ENCODE measurements at regions not wholly inside any gene's neighbourhood (a gene's known extent, or its start where the extent isn't known, plus 50 kb on each side); places are given as distances from the start of the nearest gene placed in this dataset.

DNA sequence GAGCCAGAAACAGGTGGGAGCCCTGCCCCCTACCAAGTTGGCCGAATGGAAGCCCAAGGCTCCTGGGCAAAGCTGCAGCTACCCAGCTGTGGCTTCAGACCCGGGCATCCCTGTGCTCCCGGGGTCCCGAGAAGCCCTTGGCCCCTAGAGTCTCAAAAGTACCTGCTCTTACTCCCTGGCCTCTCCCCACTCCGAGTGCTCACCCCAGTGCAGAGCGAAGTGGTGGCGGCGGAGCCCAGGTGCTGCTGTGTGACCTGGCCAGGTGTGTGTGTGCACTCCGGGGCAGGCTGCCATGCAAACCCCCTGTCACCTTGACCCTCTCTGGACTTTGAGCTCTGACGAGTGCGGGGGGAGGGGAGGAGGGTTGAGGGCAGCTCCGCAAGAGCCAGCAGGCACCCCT, 493.8 kb upstream of the MANEA start:
- H3K27me3 ChIP-seq (ENCODE audit: control insufficient read depth in 1 of 2, insufficient read depth in 1 of 2, low read length in 2 of 2) = no peaks in the 10 kb centered on the region
- no peak overlapping the region for H3K23ac ChIP-seq (ENCODE audit: low read length in 2 of 2)
- no peak overlapping the region for H3K27ac ChIP-seq (ENCODE audit: low read length, poor library complexity, severe bottlenecking)
- no peak overlapping the region for H3K4ac ChIP-seq (ENCODE audit: low read depth in 1 of 2, low read length in 2 of 2)
- H2AFZ ChIP-seq (ENCODE audit: low read depth, low read length) = no peak overlapping the region
- H2BK5ac ChIP-seq (ENCODE audit: low read depth, low read length, poor library complexity, severe bottlenecking) = no peak overlapping the region
- H2BK120ac ChIP-seq (ENCODE audit: low read depth, low read length) = no peak overlapping the region
- H3K4me2 ChIP-seq (ENCODE audit: low read length, poor library complexity, severe bottlenecking) = no peak overlapping the region
- no peak for DNase-seq
- H3K18ac ChIP-seq (ENCODE audit: low read depth in 1 of 2, low read length in 2 of 2) = no peak overlapping the region
- no peak overlapping the region for H3K4me3 ChIP-seq (ENCODE audit: insufficient read depth in 1 of 2, low read depth in 1 of 2, low read length in 2 of 2)
- no peak overlapping the region for H2BK12ac ChIP-seq (ENCODE audit: low read length in 2 of 2)
- H4K91ac ChIP-seq (ENCODE audit: low read length) = no peak overlapping the region
- WGBS = 90% methylated on average over 12 of the region's 12 CpGs
- no peak overlapping the region for H2BK15ac ChIP-seq (ENCODE audit: low read depth, poor library complexity, severe bottlenecking)
- H3K4me1 ChIP-seq (ENCODE audit: control insufficient read depth, insufficient read depth, low read depth, low read length) = no peaks in the 10 kb centered on the region
- no peak overlapping the region for H3K9ac ChIP-seq (ENCODE audit: low read length)
- H2AK5ac ChIP-seq (ENCODE audit: low read length, severe bottlenecking) = no peak overlapping the region
- H3K79me1 ChIP-seq (replicated peaks; ENCODE audit: low read length, poor library complexity, severe bottlenecking) = no peaks in the 10 kb centered on the region
- no peaks in the 10 kb centered on the region for H3K36me3 ChIP-seq (ENCODE audit: control insufficient read depth in 1 of 2, insufficient read depth in 2 of 2, low read depth in 1 of 2, low read length in 2 of 2)
- no peak overlapping the region for H4K8ac ChIP-seq (ENCODE audit: low read length)
- no peak overlapping the region for H3K14ac ChIP-seq (ENCODE audit: low read length in 2 of 2)
- H3K9me3 ChIP-seq (ENCODE audit: control insufficient read depth, low read length) = no peaks in the 10 kb centered on the region

DNA sequence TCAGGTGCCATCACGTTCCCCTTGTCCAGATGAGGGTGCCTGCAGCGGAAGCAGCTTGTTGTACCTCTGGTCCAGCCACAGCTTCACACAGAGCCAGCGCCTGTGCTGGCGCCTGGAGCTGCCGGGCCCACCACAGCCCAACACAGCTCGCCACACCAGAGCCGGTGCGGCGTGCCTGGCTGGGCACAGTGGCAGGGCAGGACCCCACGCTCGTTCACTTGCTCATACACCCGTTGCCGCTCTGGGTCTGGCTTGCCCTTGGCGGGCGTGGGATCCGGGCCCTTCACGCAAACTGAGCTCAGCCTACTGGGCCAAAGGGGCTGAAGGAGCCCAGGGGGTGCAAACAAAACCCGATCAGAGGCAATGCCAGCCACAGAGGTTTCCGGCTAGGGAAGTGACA, 492.5 kb upstream of the MANEA start:
- Histone ChIP-seq H3K79me1 (replicated peaks; ENCODE audit: low read length, poor library complexity, severe bottlenecking) (no peaks in the 10 kb centered on the region), H2BK15ac (ENCODE audit: low read depth, poor library complexity, severe bottlenecking) (no peak overlapping the region), H2AK5ac (ENCODE audit: low read length, severe bottlenecking) (no peak overlapping the region), H2BK5ac (ENCODE audit: low read depth, low read length, poor library complexity, severe bottlenecking) (no peak overlapping the region), H3K9ac (ENCODE audit: low read length) (no peak overlapping the region), H3K4me1 (ENCODE audit: control insufficient read depth, insufficient read depth, low read depth, low read length) (no peaks in the 10 kb centered on the region), H3K27me3 (ENCODE audit: control insufficient read depth in 1 of 2, insufficient read depth in 1 of 2, low read length in 2 of 2) (no peaks in the 10 kb centered on the region), H3K4me3 (ENCODE audit: insufficient read depth in 1 of 2, low read depth in 1 of 2, low read length in 2 of 2) (no peak overlapping the region), H3K9me3 (ENCODE audit: control insufficient read depth, low read length) (no peaks in the 10 kb centered on the region), H2BK120ac (ENCODE audit: low read depth, low read length) (no peak overlapping the region), H4K91ac (ENCODE audit: low read length) (no peak overlapping the region), H3K4me2 (ENCODE audit: low read length, poor library complexity, severe bottlenecking) (no peak overlapping the region), H3K27ac (ENCODE audit: low read length, poor library complexity, severe bottlenecking) (no peak overlapping the region), H2BK12ac (ENCODE audit: low read length in 2 of 2) (no peak overlapping the region), H3K23ac (ENCODE audit: low read length in 2 of 2) (no peak overlapping the region), H3K18ac (ENCODE audit: low read depth in 1 of 2, low read length in 2 of 2) (no peak overlapping the region), H2AFZ (ENCODE audit: low read depth, low read length) (no peak overlapping the region), H3K14ac (ENCODE audit: low read length in 2 of 2) (no peak overlapping the region), H3K4ac (ENCODE audit: low read depth in 1 of 2, low read length in 2 of 2) (no peak overlapping the region), H3K36me3 (ENCODE audit: control insufficient read depth in 1 of 2, insufficient read depth in 2 of 2, low read depth in 1 of 2, low read length in 2 of 2) (no peaks in the 10 kb centered on the region), H4K8ac (ENCODE audit: low read length) (peak overlapping the region; percentile 7)
- no peak for DNase-seq
- WGBS = 97% methylated on average over 19 of the region's 19 CpGs

DNA sequence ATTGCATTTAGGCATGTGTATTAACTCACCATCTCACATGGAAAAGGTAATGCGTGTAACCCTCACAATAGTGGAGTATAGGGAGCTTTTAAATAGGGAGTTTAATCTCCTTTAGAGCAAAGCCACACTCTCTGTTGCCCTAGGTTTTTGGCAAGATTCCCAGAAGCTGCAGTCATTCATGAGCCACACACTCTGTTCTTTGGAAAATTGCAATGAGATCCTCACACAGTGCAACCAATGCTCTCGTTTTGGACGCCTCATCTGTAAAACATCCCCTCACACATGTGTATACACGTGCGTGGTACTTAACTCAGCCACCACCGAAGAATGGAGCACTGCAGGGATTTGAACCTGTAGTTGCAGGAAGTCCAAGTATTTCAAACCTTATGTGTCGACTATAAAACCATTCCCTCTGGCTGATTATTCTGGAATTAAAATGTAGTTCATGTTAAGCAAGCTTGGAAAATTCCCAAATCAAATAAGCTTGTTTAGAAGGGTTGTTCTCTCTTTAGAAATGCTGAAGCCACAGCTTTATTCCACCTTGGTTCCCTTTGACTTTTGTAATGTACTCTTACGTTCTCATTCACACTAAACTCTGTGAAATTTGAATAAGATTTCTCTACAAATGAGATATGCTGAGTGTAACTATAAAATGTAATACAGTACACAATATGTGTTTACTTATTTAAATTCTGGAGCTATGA, 489.8 kb upstream of the MANEA start:
- Histone ChIP-seq H2AFZ (ENCODE audit: low read depth, low read length) (no peak overlapping the region), H3K18ac (ENCODE audit: low read depth in 1 of 2, low read length in 2 of 2) (no peak overlapping the region), H3K9me3 (ENCODE audit: control insufficient read depth, low read length) (no peaks in the 10 kb centered on the region), H2BK120ac (ENCODE audit: low read depth, low read length) (no peak overlapping the region), H3K27ac (ENCODE audit: low read length, poor library complexity, severe bottlenecking) (no peak overlapping the region), H3K4me1 (ENCODE audit: control insufficient read depth, insufficient read depth, low read depth, low read length) (no peaks in the 10 kb centered on the region), H3K14ac (ENCODE audit: low read length in 2 of 2) (no peak overlapping the region), H3K36me3 (ENCODE audit: control insufficient read depth in 1 of 2, insufficient read depth in 2 of 2, low read depth in 1 of 2, low read length in 2 of 2) (no peaks in the 10 kb centered on the region), H4K8ac (ENCODE audit: low read length) (no peak overlapping the region), H2AK5ac (ENCODE audit: low read length, severe bottlenecking) (no peak overlapping the region), H3K4me2 (ENCODE audit: low read length, poor library complexity, severe bottlenecking) (no peak overlapping the region), H3K23ac (ENCODE audit: low read length in 2 of 2) (no peak overlapping the region), H2BK5ac (ENCODE audit: low read depth, low read length, poor library complexity, severe bottlenecking) (no peak overlapping the region), H3K4ac (ENCODE audit: low read depth in 1 of 2, low read length in 2 of 2) (no peak overlapping the region), H3K27me3 (ENCODE audit: control insufficient read depth in 1 of 2, insufficient read depth in 1 of 2, low read length in 2 of 2) (no peaks in the 10 kb centered on the region), H2BK15ac (ENCODE audit: low read depth, poor library complexity, severe bottlenecking) (no peak overlapping the region), H3K79me1 (replicated peaks; ENCODE audit: low read length, poor library complexity, severe bottlenecking) (no peaks in the 10 kb centered on the region), H3K4me3 (ENCODE audit: insufficient read depth in 1 of 2, low read depth in 1 of 2, low read length in 2 of 2) (no peak overlapping the region), H3K9ac (ENCODE audit: low read length) (peak overlapping the region; percentile 72), H2BK12ac (ENCODE audit: low read length in 2 of 2) (no peak overlapping the region), H4K91ac (ENCODE audit: low read length) (no peak overlapping the region)
- peak; percentile 76 for DNase-seq
- WGBS = 44% methylated on average over 5 of the region's 8 CpGs

DNA sequence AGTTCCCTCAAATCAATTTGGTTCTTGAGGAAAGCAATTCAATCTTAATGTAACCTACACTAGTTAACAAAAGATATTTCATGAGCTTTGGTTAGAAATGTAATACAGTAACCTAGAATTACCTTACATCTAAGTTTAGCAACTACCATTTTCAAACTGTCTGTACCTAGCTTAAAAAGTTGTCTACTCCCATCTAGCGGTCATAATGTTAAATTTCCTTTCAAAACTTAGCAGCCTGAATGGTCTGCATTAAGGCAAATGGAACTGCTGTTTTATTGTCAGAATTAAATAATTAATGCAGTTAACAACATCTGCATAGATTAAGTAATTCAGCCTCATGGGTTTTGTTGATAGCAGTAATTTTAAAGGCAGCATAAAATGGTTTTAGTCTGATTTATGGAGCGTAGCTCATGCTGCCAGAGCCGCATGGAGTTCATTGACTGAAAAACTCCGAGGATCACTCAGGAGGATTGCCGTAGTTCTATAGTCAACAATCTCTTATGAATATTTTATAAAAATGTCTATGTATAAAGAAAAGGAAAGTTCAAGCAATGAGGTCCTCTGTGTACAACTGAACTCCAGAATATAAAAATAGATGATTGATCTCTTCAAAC, 485.4 kb upstream of the MANEA start:
- Histone ChIP-seq H3K27ac (ENCODE audit: low read length, poor library complexity, severe bottlenecking) (no peak overlapping the region), H3K9ac (ENCODE audit: low read length) (peak overlapping the region; percentile 63), H2BK15ac (ENCODE audit: low read depth, poor library complexity, severe bottlenecking) (no peak overlapping the region), H3K4me3 (ENCODE audit: insufficient read depth in 1 of 2, low read depth in 1 of 2, low read length in 2 of 2) (peak overlapping the region in 1 of 2 experiments; percentile 58), H4K8ac (ENCODE audit: low read length) (no peak overlapping the region), H3K14ac (ENCODE audit: low read length in 2 of 2) (no peak overlapping the region), H2BK12ac (ENCODE audit: low read length in 2 of 2) (no peak overlapping the region), H3K36me3 (ENCODE audit: control insufficient read depth in 1 of 2, insufficient read depth in 2 of 2, low read depth in 1 of 2, low read length in 2 of 2) (no peaks in the 10 kb centered on the region), H3K27me3 (ENCODE audit: control insufficient read depth in 1 of 2, insufficient read depth in 1 of 2, low read length in 2 of 2) (no peaks in the 10 kb centered on the region), H3K79me1 (replicated peaks; ENCODE audit: low read length, poor library complexity, severe bottlenecking) (no peaks in the 10 kb centered on the region), H3K23ac (ENCODE audit: low read length in 2 of 2) (no peak overlapping the region), H3K4ac (ENCODE audit: low read depth in 1 of 2, low read length in 2 of 2) (no peak overlapping the region), H2BK120ac (ENCODE audit: low read depth, low read length) (no peak overlapping the region), H2AK5ac (ENCODE audit: low read length, severe bottlenecking) (no peak overlapping the region), H3K4me1 (ENCODE audit: control insufficient read depth, insufficient read depth, low read depth, low read length) (no peaks in the 10 kb centered on the region), H2BK5ac (ENCODE audit: low read depth, low read length, poor library complexity, severe bottlenecking) (no peak overlapping the region), H3K4me2 (ENCODE audit: low read length, poor library complexity, severe bottlenecking) (no peak overlapping the region), H2AFZ (ENCODE audit: low read depth, low read length) (no peak overlapping the region), H3K18ac (ENCODE audit: low read depth in 1 of 2, low read length in 2 of 2) (no peak overlapping the region), H3K9me3 (ENCODE audit: control insufficient read depth, low read length) (no peaks in the 10 kb centered on the region), H4K91ac (ENCODE audit: low read length) (no peak overlapping the region)
- DNase-seq = peak; percentile 66
- 87% methylated on average over 2 of the region's 5 CpGs for WGBS

All from mesenchymal stem cell (in vitro differentiated cells and primary cell).